SK-N-MC (cell line): ENCODE measurements at regions not wholly inside any gene's neighbourhood (a gene's known extent, or its start where the extent isn't known, plus 50 kb on each side); places are given as distances from the start of the nearest gene placed in this dataset.

Experiments used
- EZH2 ChIP-seq: fragments of 200-600 bp; sonication (generic); IDR thresholded peaks from one replicate; pipeline ENCODE4 v1.6.1; 2017; ENCODE audit warnings: antibody characterized with exemption
- POLR2AphosphoS5 ChIP-seq: IDR thresholded peaks from 2 replicates; pipeline ENCODE4 v1.6.1; 2012; ENCODE audit warnings: mild to moderate bottlenecking, low read depth, low read length, borderline replicate concordance

GRCh38 chr1:10891091-10891490 lies 94.6 kb upstream of the CASZ1 start:
- TF ChIP-seq EZH2 (no peak), POLR2AphosphoS5 (no peak)
